SK-N-SH treated with all-trans-retinoic acid at 6 μM for 48 hours (cell line): ENCODE measurements at regions not wholly inside any gene's neighbourhood (a gene's known extent, or its start where the extent isn't known, plus 50 kb on each side); places are given as distances from the start of the nearest gene placed in this dataset.

ENCODE experiments used
- ATAC-seq: fragments of 200-7000 bp; cut with Tn5 transposase; 3 replicates; pipeline ENCODE4 v1.9.1; 2020; ENCODE audit warnings: mild to moderate bottlenecking, moderate library complexity
- ARNTL ChIP-seq: fragments of 450-650 bp; formaldehyde crosslinking; IDR thresholded peaks from 2 replicates; pipeline ENCODE4 v1.5.0; 2020; ENCODE audit warnings: low read depth, mild to moderate bottlenecking, moderate library complexity, borderline replicate concordance
- BACH2 ChIP-seq: fragments of 250-450 bp; sonication (Bioruptor Pico); IDR thresholded peaks from 2 replicates; pipeline ENCODE4 v1.9.0; 2021; ENCODE audit warnings: mild to moderate bottlenecking, borderline replicate concordance
- CSDC2 ChIP-seq: fragments of 250-450 bp; sonication (Bioruptor Pico); IDR thresholded peaks from 2 replicates; pipeline ENCODE4 v1.5.0; 2020; ENCODE audit warnings: mild to moderate bottlenecking, moderate library complexity
- ESRRG ChIP-seq: fragments of 250-450 bp; sonication (Bioruptor Pico); IDR thresholded peaks from 2 replicates; pipeline ENCODE4 v1.6.1; 2021; ENCODE audit warnings: mild to moderate bottlenecking
- GLIS3 ChIP-seq: fragments of 250-450 bp; sonication (Bioruptor Pico); IDR thresholded peaks from 2 replicates; pipeline ENCODE4 v1.5.0; 2020; ENCODE audit warnings: mild to moderate bottlenecking, moderate library complexity
- ISL1 ChIP-seq: fragments of 250-450 bp; sonication (Bioruptor Pico); IDR thresholded peaks from 2 replicates; pipeline ENCODE4 v2.1.2; 2022; ENCODE audit warnings: mild to moderate bottlenecking, moderate library complexity
- OSR1 ChIP-seq: fragments of 250-450 bp; sonication (Bioruptor Pico); IDR thresholded peaks from 2 replicates; pipeline ENCODE4 v1.8.0; 2022; ENCODE audit warnings: moderate library complexity, mild to moderate bottlenecking, inconsistent platforms
- RARB ChIP-seq: fragments of 250-450 bp; sonication (Bioruptor Pico); IDR thresholded peaks from 2 replicates; pipeline ENCODE4 v1.8.0; 2021; ENCODE audit warnings: mild to moderate bottlenecking, moderate library complexity
- SNAI2 ChIP-seq: fragments of 250-450 bp; sonication (Bioruptor Pico); IDR thresholded peaks from 2 replicates; pipeline ENCODE4 v1.5.0; 2020; ENCODE audit warnings: mild to moderate bottlenecking, moderate library complexity
- TCF4 ChIP-seq: fragments of 250-450 bp; sonication (Bioruptor Pico); IDR thresholded peaks from 2 replicates; pipeline ENCODE4 v1.8.0; 2021; ENCODE audit warnings: mild to moderate bottlenecking, moderate library complexity, borderline replicate concordance
- TOX ChIP-seq: fragments of 250-450 bp; sonication (Bioruptor Pico); IDR thresholded peaks from 2 replicates; pipeline ENCODE4 v1.8.0; 2021; ENCODE audit warnings: mild to moderate bottlenecking, moderate library complexity, borderline replicate concordance
- ZFP3 ChIP-seq: fragments of 250-450 bp; sonication (Bioruptor Pico); IDR thresholded peaks from 2 replicates; pipeline ENCODE4 v1.5.0; 2020; ENCODE audit warnings: mild to moderate bottlenecking, moderate library complexity
- ZFP30 ChIP-seq: fragments of 450-650 bp; formaldehyde crosslinking; IDR thresholded peaks from 2 replicates; pipeline ENCODE4 v1.5.0; 2022; ENCODE audit warnings: mild to moderate bottlenecking, moderate library complexity
- ZNF565 ChIP-seq: fragments of 450-650 bp; formaldehyde crosslinking; conservative IDR thresholded peaks from 2 replicates; pipeline ENCODE4 v1.5.0; 2020; ENCODE audit warnings: low read depth, mild to moderate bottlenecking, moderate library complexity
- ZNF70 ChIP-seq: fragments of 450-650 bp; formaldehyde crosslinking; IDR thresholded peaks from 2 replicates; pipeline ENCODE4 v1.5.0; 2020; ENCODE audit warnings: mild to moderate bottlenecking, moderate library complexity
- ZNF8 ChIP-seq: fragments of 450-650 bp; formaldehyde crosslinking; IDR thresholded peaks from 2 replicates; pipeline ENCODE4 v1.5.0; 2020; ENCODE audit warnings: mild to moderate bottlenecking, moderate library complexity
- TF ChIP-seq, protein P1 (sequence below): fragments of 250-450 bp; sonication (Bioruptor Pico); IDR thresholded peaks from 2 replicates; pipeline ENCODE4 v1.5.0; 2020; ENCODE audit warnings: mild to moderate bottlenecking, moderate library complexity
- TF ChIP-seq, protein P2 (sequence below): fragments of 250-450 bp; sonication (Bioruptor Pico); IDR thresholded peaks from 2 replicates; pipeline ENCODE4 v1.5.1; 2021; ENCODE audit warnings: mild to moderate bottlenecking, moderate library complexity
- TF ChIP-seq, protein P3 (sequence below): fragments of 250-450 bp; sonication (Bioruptor Pico); IDR thresholded peaks from 2 replicates; pipeline ENCODE4 v1.8.0; 2021; ENCODE audit warnings: low read depth, mild to moderate bottlenecking, moderate library complexity, borderline replicate concordance
- TF ChIP-seq, protein P4 (sequence below): fragments of 250-450 bp; sonication (Bioruptor Pico); IDR thresholded peaks from 2 replicates; pipeline ENCODE4 v1.5.1; 2020; ENCODE audit warnings: low read depth, mild to moderate bottlenecking, moderate library complexity

DNA sequence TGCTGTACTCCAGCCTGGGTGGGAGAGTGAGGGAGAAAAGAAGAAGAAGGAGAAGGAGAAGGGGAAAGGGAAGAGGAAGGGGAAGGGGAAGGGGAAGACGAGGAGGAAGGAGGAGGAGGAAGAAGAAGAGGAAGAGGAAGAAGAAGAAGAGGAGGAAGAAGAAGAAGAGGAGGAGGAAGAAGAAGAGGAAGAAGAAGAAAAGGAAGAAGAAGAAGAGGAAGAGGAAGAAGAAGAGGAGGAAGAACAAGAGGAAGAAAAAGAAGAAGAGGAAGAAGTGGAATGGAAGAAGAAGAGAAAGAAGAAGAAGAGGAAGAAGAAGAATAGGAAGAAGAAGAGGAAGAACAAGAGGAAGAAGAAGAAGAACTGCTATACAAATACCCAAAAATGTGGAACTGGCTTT is 507.4 kb upstream of the TMPO start:
- TF ChIP-seq BACH2 (no peak), ZFP30 (CRISPR knock-in tag) (no peak), GLIS3 (CRISPR knock-in tag) (no peak), ZFP3 (CRISPR knock-in tag) (no peak), SNAI2 (no peak), ZNF70 (no peak)
- TF ChIP-seq, protein P1, sequence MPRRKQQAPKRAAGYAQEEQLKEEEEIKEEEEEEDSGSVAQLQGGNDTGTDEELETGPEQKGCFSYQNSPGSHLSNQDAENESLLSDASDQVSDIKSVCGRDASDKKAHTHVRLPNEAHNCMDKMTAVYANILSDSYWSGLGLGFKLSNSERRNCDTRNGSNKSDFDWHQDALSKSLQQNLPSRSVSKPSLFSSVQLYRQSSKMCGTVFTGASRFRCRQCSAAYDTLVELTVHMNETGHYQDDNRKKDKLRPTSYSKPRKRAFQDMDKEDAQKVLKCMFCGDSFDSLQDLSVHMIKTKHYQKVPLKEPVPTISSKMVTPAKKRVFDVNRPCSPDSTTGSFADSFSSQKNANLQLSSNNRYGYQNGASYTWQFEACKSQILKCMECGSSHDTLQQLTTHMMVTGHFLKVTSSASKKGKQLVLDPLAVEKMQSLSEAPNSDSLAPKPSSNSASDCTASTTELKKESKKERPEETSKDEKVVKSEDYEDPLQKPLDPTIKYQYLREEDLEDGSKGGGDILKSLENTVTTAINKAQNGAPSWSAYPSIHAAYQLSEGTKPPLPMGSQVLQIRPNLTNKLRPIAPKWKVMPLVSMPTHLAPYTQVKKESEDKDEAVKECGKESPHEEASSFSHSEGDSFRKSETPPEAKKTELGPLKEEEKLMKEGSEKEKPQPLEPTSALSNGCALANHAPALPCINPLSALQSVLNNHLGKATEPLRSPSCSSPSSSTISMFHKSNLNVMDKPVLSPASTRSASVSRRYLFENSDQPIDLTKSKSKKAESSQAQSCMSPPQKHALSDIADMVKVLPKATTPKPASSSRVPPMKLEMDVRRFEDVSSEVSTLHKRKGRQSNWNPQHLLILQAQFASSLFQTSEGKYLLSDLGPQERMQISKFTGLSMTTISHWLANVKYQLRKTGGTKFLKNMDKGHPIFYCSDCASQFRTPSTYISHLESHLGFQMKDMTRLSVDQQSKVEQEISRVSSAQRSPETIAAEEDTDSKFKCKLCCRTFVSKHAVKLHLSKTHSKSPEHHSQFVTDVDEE (CRISPR knock-in tag), result no peak
- TF ChIP-seq, protein P2, sequence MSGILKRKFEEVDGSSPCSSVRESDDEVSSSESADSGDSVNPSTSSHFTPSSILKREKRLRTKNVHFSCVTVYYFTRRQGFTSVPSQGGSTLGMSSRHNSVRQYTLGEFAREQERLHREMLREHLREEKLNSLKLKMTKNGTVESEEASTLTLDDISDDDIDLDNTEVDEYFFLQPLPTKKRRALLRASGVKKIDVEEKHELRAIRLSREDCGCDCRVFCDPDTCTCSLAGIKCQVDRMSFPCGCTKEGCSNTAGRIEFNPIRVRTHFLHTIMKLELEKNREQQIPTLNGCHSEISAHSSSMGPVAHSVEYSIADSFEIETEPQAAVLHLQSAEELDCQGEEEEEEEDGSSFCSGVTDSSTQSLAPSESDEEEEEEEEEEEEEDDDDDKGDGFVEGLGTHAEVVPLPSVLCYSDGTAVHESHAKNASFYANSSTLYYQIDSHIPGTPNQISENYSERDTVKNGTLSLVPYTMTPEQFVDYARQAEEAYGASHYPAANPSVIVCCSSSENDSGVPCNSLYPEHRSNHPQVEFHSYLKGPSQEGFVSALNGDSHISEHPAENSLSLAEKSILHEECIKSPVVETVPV (CRISPR knock-in tag), result no peak
- TF ChIP-seq, all 23 proteins: peak for 0
- no peak for ATAC-seq

DNA sequence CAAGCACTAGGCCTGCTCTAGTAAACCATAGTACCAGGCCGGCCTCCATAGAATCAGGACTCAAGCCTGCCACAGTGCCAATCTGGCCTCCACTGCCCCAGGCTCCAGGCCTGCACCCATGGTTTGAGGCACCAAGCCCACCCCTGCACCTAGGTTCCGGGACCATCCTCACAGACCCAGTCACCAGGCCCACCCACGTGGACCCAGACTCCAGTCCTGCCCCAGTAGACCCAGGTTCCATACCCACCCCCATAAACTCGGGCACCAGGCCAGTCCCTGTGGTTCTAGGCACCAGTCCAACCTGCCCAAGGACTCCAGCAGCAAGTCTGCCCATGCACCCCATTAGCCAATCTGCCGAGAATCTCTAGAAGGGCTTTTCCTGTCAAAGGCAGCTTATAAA is 501.8 kb upstream of the TMPO start:
- no peak for ATAC-seq
- TF ChIP-seq BACH2, result no peak
- TF ChIP-seq SNAI2, result no peak
- no peak for TF ChIP-seq ZNF8 (CRISPR knock-in tag)
- no peak for TF ChIP-seq CSDC2 (CRISPR knock-in tag)
- TF ChIP-seq GLIS3 (CRISPR knock-in tag), result no peak
- TF ChIP-seq, protein P2 (CRISPR knock-in tag), result no peak

DNA sequence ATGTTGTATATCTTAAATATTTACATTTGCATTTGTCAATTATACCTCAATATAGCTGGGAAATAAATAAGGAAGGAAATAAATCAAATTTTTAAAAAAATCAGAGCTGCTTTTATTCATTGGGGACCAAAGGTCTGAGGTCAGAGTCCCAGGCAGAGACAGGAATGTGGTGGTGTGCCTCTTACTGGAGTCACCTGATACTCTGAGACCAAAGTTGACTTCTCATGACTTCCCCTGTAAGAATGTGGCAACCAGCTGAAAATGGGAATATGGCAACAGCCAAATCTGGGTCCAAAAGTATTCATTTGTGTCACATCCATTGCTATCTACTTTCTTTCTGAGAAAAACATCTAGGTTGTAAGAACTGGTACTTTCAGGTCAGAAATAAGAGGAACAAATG is 496.6 kb upstream of the TMPO start:
- TF ChIP-seq OSR1 (CRISPR knock-in tag) (no peak), ZFP3 (CRISPR knock-in tag) (no peak), SNAI2 (no peak), ZNF8 (CRISPR knock-in tag) (no peak), ISL1 (no peak), ZNF565 (CRISPR knock-in tag) (no peak)
- TF ChIP-seq, protein P3, sequence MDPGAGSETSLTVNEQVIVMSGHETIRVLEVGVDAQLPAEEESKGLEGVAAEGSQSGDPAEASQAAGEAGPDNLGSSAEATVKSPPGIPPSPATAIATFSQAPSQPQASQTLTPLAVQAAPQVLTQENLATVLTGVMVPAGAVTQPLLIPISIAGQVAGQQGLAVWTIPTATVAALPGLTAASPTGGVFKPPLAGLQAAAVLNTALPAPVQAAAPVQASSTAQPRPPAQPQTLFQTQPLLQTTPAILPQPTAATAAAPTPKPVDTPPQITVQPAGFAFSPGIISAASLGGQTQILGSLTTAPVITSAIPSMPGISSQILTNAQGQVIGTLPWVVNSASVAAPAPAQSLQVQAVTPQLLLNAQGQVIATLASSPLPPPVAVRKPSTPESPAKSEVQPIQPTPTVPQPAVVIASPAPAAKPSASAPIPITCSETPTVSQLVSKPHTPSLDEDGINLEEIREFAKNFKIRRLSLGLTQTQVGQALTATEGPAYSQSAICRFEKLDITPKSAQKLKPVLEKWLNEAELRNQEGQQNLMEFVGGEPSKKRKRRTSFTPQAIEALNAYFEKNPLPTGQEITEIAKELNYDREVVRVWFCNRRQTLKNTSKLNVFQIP (CRISPR knock-in tag), result no peak
- no peak for ATAC-seq

DNA sequence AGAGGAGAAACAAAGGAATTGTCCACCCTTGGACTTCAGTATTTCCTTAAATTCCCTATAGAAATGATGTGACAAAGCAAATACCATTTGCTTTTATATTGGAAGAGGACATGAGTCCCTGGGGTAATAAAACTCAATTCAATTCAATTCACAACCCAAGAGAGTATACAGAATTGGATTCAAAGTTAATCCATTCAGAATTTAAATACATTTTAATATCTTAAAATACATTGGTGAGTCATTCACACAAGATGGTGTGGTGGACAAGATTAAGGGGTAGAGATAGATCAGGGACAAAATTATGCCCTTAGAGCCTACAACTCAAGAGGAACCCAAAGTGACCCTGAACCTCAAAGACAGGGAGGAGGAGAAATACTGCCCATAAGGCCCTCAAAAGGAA is 495.0 kb upstream of the TMPO start:
- TF ChIP-seq, protein P1 (CRISPR knock-in tag), result no peak
- TF ChIP-seq CSDC2 (CRISPR knock-in tag), result no peak
- TF ChIP-seq RARB, result no peak
- TF ChIP-seq, protein P3 (CRISPR knock-in tag), result no peak
- no peak for TF ChIP-seq SNAI2
- TF ChIP-seq ZNF70, result no peak
- TF ChIP-seq ZFP30 (CRISPR knock-in tag), result no peak
- TF ChIP-seq ZNF8 (CRISPR knock-in tag), result no peak
- no peak for TF ChIP-seq BACH2
- no peak for TF ChIP-seq ISL1
- TF ChIP-seq ESRRG (CRISPR knock-in tag), result no peak
- TF ChIP-seq ZFP3 (CRISPR knock-in tag), result no peak
- TF ChIP-seq TCF4 (CRISPR knock-in tag), result no peak
- TF ChIP-seq ZNF565 (CRISPR knock-in tag), result no peak
- TF ChIP-seq ARNTL (CRISPR knock-in tag), result no peak
- no peak for TF ChIP-seq TOX
- TF ChIP-seq, protein P2 (CRISPR knock-in tag), result no peak
- TF ChIP-seq, protein P4, sequence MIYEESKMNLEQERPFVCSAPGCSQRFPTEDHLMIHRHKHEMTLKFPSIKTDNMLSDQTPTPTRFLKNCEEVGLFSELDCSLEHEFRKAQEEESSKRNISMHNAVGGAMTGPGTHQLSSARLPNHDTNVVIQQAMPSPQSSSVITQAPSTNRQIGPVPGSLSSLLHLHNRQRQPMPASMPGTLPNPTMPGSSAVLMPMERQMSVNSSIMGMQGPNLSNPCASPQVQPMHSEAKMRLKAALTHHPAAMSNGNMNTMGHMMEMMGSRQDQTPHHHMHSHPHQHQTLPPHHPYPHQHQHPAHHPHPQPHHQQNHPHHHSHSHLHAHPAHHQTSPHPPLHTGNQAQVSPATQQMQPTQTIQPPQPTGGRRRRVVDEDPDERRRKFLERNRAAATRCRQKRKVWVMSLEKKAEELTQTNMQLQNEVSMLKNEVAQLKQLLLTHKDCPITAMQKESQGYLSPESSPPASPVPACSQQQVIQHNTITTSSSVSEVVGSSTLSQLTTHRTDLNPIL (CRISPR knock-in tag), result no peak
- no peak for TF ChIP-seq OSR1 (CRISPR knock-in tag)
- ATAC-seq, result no peak
